Stimulated activated CD8-positive, alpha-beta memory T cell treated with anti-CD3 and anti-CD28 coated beads, Interleukin-2, amount 100 ng/mL, for 1 hour (primary cell): ENCODE measurements at regions not wholly inside any gene's neighbourhood (a gene's known extent, or its start where the extent isn't known, plus 50 kb on each side); places are given as distances from the start of the nearest gene placed in this dataset.
"Not testable (repeated sequence)": the region's sequence is repeated elsewhere in the genome, so short reads cannot be mapped to it uniquely, and the experiment has no call there.

ENCODE experiments used
- DNase-seq, 2 donors: peaks; one replicate each; pipeline ENCODE4 v3.0.0-alpha.2; 2020; ENCODE audit warnings: low read depth in 2 of 2

GRCh38 chr6:43999628-44000027, 127.6 kb downstream of the MRPL14 start:
- no peak for DNase-seq

- DNase-seq, result not testable (repeated sequence)
Measured at GRCh38 chr6:43998592-43999243, 128.5 kb downstream of the MRPL14 start.

GRCh38 chr6:43997990-43998585, 129.2 kb downstream of the MRPL14 start:
- not testable (repeated sequence) for DNase-seq

- DNase-seq, result no peak
Measured at GRCh38 chr6:43997345-43997677, 129.9 kb downstream of the MRPL14 start.

GRCh38 chr6:43996618-43997344, 130.5 kb downstream of the MRPL14 start:
- no peak for DNase-seq

GRCh38 chr6:43995137-43995536, 132.1 kb downstream of the MRPL14 start:
- DNase-seq, result no peak

- DNase-seq, result no peak
Measured at GRCh38 chr6:43993881-43994523, 133.2 kb downstream of the MRPL14 start.

GRCh38 chr6:43992783-43993644, 134.2 kb downstream of the MRPL14 start:
- no peak for DNase-seq

GRCh38 chr6:43992126-43992663, 135.1 kb downstream of the MRPL14 start:
- DNase-seq, result no peak

GRCh38 chr6:43990627-43991619, 136.3 kb downstream of the MRPL14 start:
- DNase-seq, result no peak

GRCh38 chr6:43990275-43990626, 137.0 kb downstream of the MRPL14 start:
- DNase-seq, result no peak

- no peak for DNase-seq
Measured at GRCh38 chr6:43989581-43990146, 137.6 kb downstream of the MRPL14 start.

- DNase-seq, result no peak
Measured at GRCh38 chr6:43988801-43989200, 138.5 kb downstream of the MRPL14 start.

- no peak for DNase-seq
Measured at GRCh38 chr6:43987838-43988439, 139.3 kb downstream of the MRPL14 start.

- no peak for DNase-seq
Measured at GRCh38 chr6:43986177-43986825, 141.0 kb downstream of the MRPL14 start.

- no peak for DNase-seq
Measured at GRCh38 chr6:43985329-43985728, 141.9 kb downstream of the MRPL14 start.

- no peak for DNase-seq
Measured at GRCh38 chr6:43984442-43985321, 142.6 kb downstream of the MRPL14 start.

- no peak for DNase-seq
Measured at GRCh38 chr6:43983632-43984031, 143.6 kb downstream of the MRPL14 start.
